Left ventricle myocardium inferior (tissue), 1 donor: ENCODE measurements at regions not wholly inside any gene's neighbourhood (a gene's known extent, or its start where the extent isn't known, plus 50 kb on each side); places are given as distances from the start of the nearest gene placed in this dataset.

Experiments used
- DNase-seq: peaks from one replicate; pipeline ENCODE4 v3.0.0-alpha.2; 2020
- H3K27ac ChIP-seq: fragments of 200-600 bp; replicated peaks from 2 replicates; pipeline ENCODE4 v1.8.0; 2021
- H3K27me3 ChIP-seq: fragments of 200-600 bp; 2 replicates; pipeline ENCODE4 v1.8.0; 2021; ENCODE audit warnings: low read depth
- H3K36me3 ChIP-seq: fragments of 200-600 bp; 2 replicates; pipeline ENCODE4 v1.8.0; 2021
- H3K4me1 ChIP-seq: fragments of 200-600 bp; 2 replicates; pipeline ENCODE4 v1.8.0; 2021
- H3K4me3 ChIP-seq: fragments of 200-600 bp; 2 replicates; pipeline ENCODE4 v1.8.0; 2021; ENCODE audit warnings: mild to moderate bottlenecking, moderate library complexity
- H3K9me3 ChIP-seq: fragments of 200-600 bp; replicated peaks from 2 replicates; pipeline ENCODE4 v1.8.0; 2021
- CTCF ChIP-seq: fragments of 200-600 bp; IDR thresholded peaks from 2 replicates; pipeline ENCODE4 v1.8.0; 2021; ENCODE audit warnings: antibody characterized with exemption, mild to moderate bottlenecking, borderline replicate concordance
- intact Hi-C: fragments of 100-400 bp; cut with micrococcal nuclease; formaldehyde crosslinking; loops from one replicate; pipeline ENCODE4 v1.11.0; 2022
- donor health status: DM: no; HTN: yes; CAD: no; lungs with severe emphysema.

- no peaks in the 10 kb centered on the region for H3K36me3 ChIP-seq
- H3K27me3 ChIP-seq: no peaks in the 10 kb centered on the region
- TF ChIP-seq CTCF: no peak
- H3K4me3 ChIP-seq: no peak overlapping the region
- DNase-seq: no peak
- H3K4me1 ChIP-seq: no peaks in the 10 kb centered on the region
- no peak overlapping the region for H3K27ac ChIP-seq
- H3K9me3 ChIP-seq: peaks cover 4% of the 10 kb centered on the region
- intact Hi-C loops: no loop called here
Observed at GRCh38 chr20:52536040-52536439, 344.5 kb upstream of the ZFP64 start.

GRCh38 chr20:52534616-52535015 is 343.0 kb upstream of the ZFP64 start:
- no peak for DNase-seq
- TF ChIP-seq CTCF: no peak

GRCh38 chr20:52533401-52533800 is 341.8 kb upstream of the ZFP64 start:
- Histone ChIP-seq H3K4me3 (no peak overlapping the region), H3K9me3 (peaks cover 4% of the 10 kb centered on the region), H3K36me3 (no peaks in the 10 kb centered on the region), H3K27me3 (peaks cover 6% of the 10 kb centered on the region), H3K27ac (no peak overlapping the region), H3K4me1 (no peaks in the 10 kb centered on the region)
- no peak for DNase-seq
- TF ChIP-seq CTCF: no peak
- intact Hi-C loops: no loop called here

More at GRCh38 chr20:52534616-52535015, 343.0 kb upstream of the ZFP64 start:
- H3K9me3 ChIP-seq: peaks cover 4% of the 10 kb centered on the region
- no peak overlapping the region for H3K27ac ChIP-seq
- no peak overlapping the region for H3K4me3 ChIP-seq
- no peaks in the 10 kb centered on the region for H3K36me3 ChIP-seq
- no peaks in the 10 kb centered on the region for H3K4me1 ChIP-seq
- peaks cover under 1% of the 10 kb centered on the region for H3K27me3 ChIP-seq
- intact Hi-C loops: no loop called here

GRCh38 chr20:52532674-52533073 is 341.1 kb upstream of the ZFP64 start:
- Histone ChIP-seq H3K9me3 (peaks cover 4% of the 10 kb centered on the region), H3K27me3 (peaks cover 6% of the 10 kb centered on the region), H3K4me1 (no peaks in the 10 kb centered on the region), H3K27ac (no peak overlapping the region), H3K4me3 (no peak overlapping the region), H3K36me3 (no peaks in the 10 kb centered on the region)
- intact Hi-C loops: no loop called here
- DNase-seq: no peak
- TF ChIP-seq CTCF: no peak

GRCh38 chr20:52530571-52530970 is 339.0 kb upstream of the ZFP64 start:
- no peaks in the 10 kb centered on the region for H3K4me1 ChIP-seq
- H3K4me3 ChIP-seq: no peak overlapping the region
- intact Hi-C loops: no loop called here
- peaks cover 4% of the 10 kb centered on the region for H3K9me3 ChIP-seq
- no peak for DNase-seq
- peaks cover 6% of the 10 kb centered on the region for H3K27me3 ChIP-seq
- no peaks in the 10 kb centered on the region for H3K36me3 ChIP-seq
- no peak for TF ChIP-seq CTCF
- no peak overlapping the region for H3K27ac ChIP-seq

- TF ChIP-seq CTCF: no peak
- DNase-seq: no peak
- H3K9me3 ChIP-seq: peaks cover 4% of the 10 kb centered on the region
- H3K36me3 ChIP-seq: no peaks in the 10 kb centered on the region
- no peak overlapping the region for H3K27ac ChIP-seq
- H3K4me3 ChIP-seq: no peak overlapping the region
- intact Hi-C loops: no loop called here
- peaks cover 6% of the 10 kb centered on the region for H3K27me3 ChIP-seq
- no peaks in the 10 kb centered on the region for H3K4me1 ChIP-seq
Observed at GRCh38 chr20:52529826-52530225, 338.2 kb upstream of the ZFP64 start.
